ENCODE measurements at regions not wholly inside any gene's neighbourhood (a gene's known extent, or its start where the extent isn't known, plus 50 kb on each side); places are given as distances from the start of the nearest gene placed in this dataset.
"Not testable (repeated sequence)": the region's sequence is repeated elsewhere in the genome, so short reads cannot be mapped to it uniquely, and the experiment has no call there.

DNA sequence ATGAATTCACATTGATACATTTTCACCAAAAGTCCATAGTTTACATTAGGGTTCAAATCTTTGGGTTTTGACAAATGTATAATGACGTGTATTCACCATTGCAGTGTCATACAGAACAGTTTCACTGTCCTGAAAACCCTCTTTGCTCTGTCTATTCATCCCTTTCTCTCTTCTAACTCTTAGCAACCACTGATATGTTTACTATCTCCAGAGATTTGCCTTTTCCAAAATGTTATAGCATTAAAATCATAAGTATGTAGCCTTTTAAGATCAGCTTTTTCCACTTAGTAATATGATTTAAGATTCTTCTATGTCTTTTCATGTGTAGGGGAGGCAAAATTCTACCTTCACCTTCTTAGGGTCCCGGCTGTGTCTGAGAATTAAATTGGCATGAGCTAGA, 203.8 kb downstream of the TPRG1 start:
- Histone ChIP-seq H3K36me3 (ENCODE audit: control insufficient read depth in 4 of 4, insufficient read depth in 3 of 4, low read depth in 1 of 4, low read length in 3 of 4) (no peaks in the 10 kb centered on the region), H3K9ac (ENCODE audit: low read depth in 1 of 2, low read length in 2 of 2) (no peak overlapping the region), H3K27me3 (ENCODE audit: control insufficient read depth in 4 of 4, insufficient read depth in 4 of 4, low read length in 3 of 4) (peaks cover 0 to 2% (median 0%) of the 10 kb centered on the region in 4 donors), H3K27ac (ENCODE audit: low read depth in 1 of 2, low read length in 2 of 2) (no peak overlapping the region), H3K4me1 (ENCODE audit: control insufficient read depth in 4 of 4, insufficient read depth in 4 of 4, low read length in 3 of 4) (no peaks in the 10 kb centered on the region), H3K4me3 (ENCODE audit: low read depth in 1 of 3, low read length in 3 of 3) (no peak overlapping the region), H3K9me3 (ENCODE audit: control insufficient read depth in 4 of 4, low read length in 3 of 4) (peaks cover 2 to 7% (median 3%) of the 10 kb centered on the region in 4 donors)
- TF ChIP-seq RXRA (IDR thresholded peaks at IDR 0.05) (no peak), GABPA (IDR thresholded peaks at IDR 0.05 in 1 of 2, conservative IDR thresholded peaks at IDR 0.05 in 1 of 2) (no peak), HNF4A (conservative IDR thresholded peaks at IDR 0.05) (no peak), SP1 (IDR thresholded peaks at IDR 0.05) (no peak), EGR1 (IDR thresholded peaks at IDR 0.05; ENCODE audit: low read depth in 2 of 2) (no peak)
- TF ChIP-seq, protein P1, sequence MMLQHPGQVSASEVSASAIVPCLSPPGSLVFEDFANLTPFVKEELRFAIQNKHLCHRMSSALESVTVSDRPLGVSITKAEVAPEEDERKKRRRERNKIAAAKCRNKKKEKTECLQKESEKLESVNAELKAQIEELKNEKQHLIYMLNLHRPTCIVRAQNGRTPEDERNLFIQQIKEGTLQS (IDR thresholded peaks at IDR 0.05), result no peak
- WGBS, result 78% methylated on average over 2 of the region's 2 CpGs
- DNase-seq (ENCODE audit: low spot score), result no peak

DNA sequence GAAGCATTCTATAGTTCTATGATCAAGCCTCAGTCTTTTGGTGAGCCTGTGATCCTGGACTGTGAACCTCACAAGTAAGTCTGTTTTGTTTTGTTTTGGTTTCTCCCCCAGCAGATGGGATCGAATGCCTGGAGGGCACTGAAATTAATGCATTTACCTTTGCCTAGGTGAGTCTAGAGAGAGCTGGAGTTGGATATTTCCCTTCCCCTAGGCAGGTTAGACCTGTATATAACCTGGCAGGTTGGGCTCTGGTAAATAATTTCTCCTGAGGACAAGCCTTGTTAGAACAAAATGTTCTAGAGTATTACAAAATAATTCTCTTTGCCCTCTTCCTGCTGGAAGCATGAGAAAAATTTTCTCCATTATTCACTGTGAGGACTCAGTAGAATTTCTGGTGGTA, 211.9 kb downstream of the TPRG1 start:
- H3K4me3 ChIP-seq (ENCODE audit: low read depth in 1 of 3, low read length in 3 of 3), result no peak overlapping the region
- H3K36me3 ChIP-seq (ENCODE audit: control insufficient read depth in 4 of 4, insufficient read depth in 3 of 4, low read depth in 1 of 4, low read length in 3 of 4), result no peaks in the 10 kb centered on the region
- no peaks in the 10 kb centered on the region for H3K9me3 ChIP-seq (ENCODE audit: control insufficient read depth in 4 of 4, low read length in 3 of 4)
- no peak for DNase-seq (ENCODE audit: low spot score)
- TF ChIP-seq GABPA (IDR thresholded peaks at IDR 0.05 in 1 of 2, conservative IDR thresholded peaks at IDR 0.05 in 1 of 2), result no peak
- TF ChIP-seq FOXA1 (IDR thresholded peaks at IDR 0.05), result no peak
- TF ChIP-seq HNF4G (IDR thresholded peaks at IDR 0.05), result no peak
- no peak for TF ChIP-seq CTCF (IDR thresholded peaks at IDR 0.05; ENCODE audit: low read depth, low read length, missing input control)
- no peak for TF ChIP-seq FOXA2 (IDR thresholded peaks at IDR 0.05)
- TF ChIP-seq SP1 (IDR thresholded peaks at IDR 0.05), result no peak
- TF ChIP-seq, protein P2, sequence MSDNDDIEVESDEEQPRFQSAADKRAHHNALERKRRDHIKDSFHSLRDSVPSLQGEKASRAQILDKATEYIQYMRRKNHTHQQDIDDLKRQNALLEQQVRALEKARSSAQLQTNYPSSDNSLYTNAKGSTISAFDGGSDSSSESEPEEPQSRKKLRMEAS (IDR thresholded peaks at IDR 0.05), result no peak
- no peak for TF ChIP-seq RAD21 (IDR thresholded peaks at IDR 0.05)
- no peak overlapping the region for H3K27ac ChIP-seq (ENCODE audit: low read depth in 1 of 2, low read length in 2 of 2)
- no peaks in the 10 kb centered on the region for H3K27me3 ChIP-seq (ENCODE audit: control insufficient read depth in 4 of 4, insufficient read depth in 4 of 4, low read length in 3 of 4)
- WGBS, result 76% methylated on average over 1 of the region's 1 CpG
- H3K4me1 ChIP-seq (ENCODE audit: control insufficient read depth in 4 of 4, insufficient read depth in 4 of 4, low read length in 3 of 4), result peaks cover 0 to 2% (median 0%) of the 10 kb centered on the region in 4 donors
- no peak overlapping the region for H3K9ac ChIP-seq (ENCODE audit: low read depth in 1 of 2, low read length in 2 of 2)

DNA sequence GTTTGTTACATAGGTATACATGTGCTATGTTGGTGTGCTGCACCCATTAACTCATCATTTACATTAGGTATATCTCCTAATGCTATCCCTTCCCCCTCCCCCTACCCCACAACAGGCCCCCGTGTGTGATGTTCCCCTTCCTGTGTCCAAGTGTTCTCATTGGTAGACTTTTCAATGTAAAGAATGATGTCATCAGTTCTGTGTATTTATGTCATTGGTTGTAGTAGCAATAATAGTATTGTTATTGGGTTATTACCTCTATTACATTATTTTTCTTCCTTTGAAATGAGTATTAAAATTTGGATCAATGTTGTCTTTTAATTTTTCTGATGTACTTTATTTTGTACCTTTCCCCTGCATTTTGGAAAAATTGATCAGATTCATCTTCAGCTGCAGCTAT, 214.1 kb downstream of the TPRG1 start:
- not testable (repeated sequence) for DNase-seq (ENCODE audit: low spot score); H3K9ac ChIP-seq (ENCODE audit: low read depth in 1 of 2, low read length in 2 of 2); H3K27ac ChIP-seq (ENCODE audit: low read depth in 1 of 2, low read length in 2 of 2); H3K36me3 ChIP-seq (ENCODE audit: control insufficient read depth in 4 of 4, insufficient read depth in 3 of 4, low read depth in 1 of 4, low read length in 3 of 4); H3K4me3 ChIP-seq (ENCODE audit: low read depth in 1 of 3, low read length in 3 of 3); H3K9me3 ChIP-seq (ENCODE audit: control insufficient read depth in 4 of 4, low read length in 3 of 4); H3K27me3 ChIP-seq (ENCODE audit: control insufficient read depth in 4 of 4, insufficient read depth in 4 of 4, low read length in 3 of 4); H3K4me1 ChIP-seq (ENCODE audit: control insufficient read depth in 4 of 4, insufficient read depth in 4 of 4, low read length in 3 of 4)
- WGBS, result 73% methylated on average over 1 of the region's 1 CpG

- Histone ChIP-seq H3K36me3 (ENCODE audit: control insufficient read depth in 4 of 4, insufficient read depth in 3 of 4, low read depth in 1 of 4, low read length in 3 of 4) (no peaks in the 10 kb centered on the region), H3K27me3 (ENCODE audit: control insufficient read depth in 4 of 4, insufficient read depth in 4 of 4, low read length in 3 of 4) (no peaks in the 10 kb centered on the region), H3K9ac (ENCODE audit: low read depth in 1 of 2, low read length in 2 of 2) (no peak overlapping the region), H3K9me3 (ENCODE audit: control insufficient read depth in 4 of 4, low read length in 3 of 4) (no peaks in the 10 kb centered on the region), H3K4me1 (ENCODE audit: control insufficient read depth in 4 of 4, insufficient read depth in 4 of 4, low read length in 3 of 4) (peaks cover 0 to 2% (median 0%) of the 10 kb centered on the region in 4 donors), H3K4me3 (ENCODE audit: low read depth in 1 of 3, low read length in 3 of 3) (no peak overlapping the region), H3K27ac (ENCODE audit: low read depth in 1 of 2, low read length in 2 of 2) (no peak overlapping the region)
- WGBS, result 89% methylated on average over 3 of the region's 3 CpGs
- DNase-seq (ENCODE audit: low spot score), result no peak
- no peak for TF ChIP-seq TAF1 (conservative IDR thresholded peaks at IDR 0.05)
- TF ChIP-seq SP1 (IDR thresholded peaks at IDR 0.05), result no peak
- TF ChIP-seq FOXA1 (IDR thresholded peaks at IDR 0.05), result no peak
- TF ChIP-seq JUND (IDR thresholded peaks at IDR 0.05), result no peak
- TF ChIP-seq, protein P3, sequence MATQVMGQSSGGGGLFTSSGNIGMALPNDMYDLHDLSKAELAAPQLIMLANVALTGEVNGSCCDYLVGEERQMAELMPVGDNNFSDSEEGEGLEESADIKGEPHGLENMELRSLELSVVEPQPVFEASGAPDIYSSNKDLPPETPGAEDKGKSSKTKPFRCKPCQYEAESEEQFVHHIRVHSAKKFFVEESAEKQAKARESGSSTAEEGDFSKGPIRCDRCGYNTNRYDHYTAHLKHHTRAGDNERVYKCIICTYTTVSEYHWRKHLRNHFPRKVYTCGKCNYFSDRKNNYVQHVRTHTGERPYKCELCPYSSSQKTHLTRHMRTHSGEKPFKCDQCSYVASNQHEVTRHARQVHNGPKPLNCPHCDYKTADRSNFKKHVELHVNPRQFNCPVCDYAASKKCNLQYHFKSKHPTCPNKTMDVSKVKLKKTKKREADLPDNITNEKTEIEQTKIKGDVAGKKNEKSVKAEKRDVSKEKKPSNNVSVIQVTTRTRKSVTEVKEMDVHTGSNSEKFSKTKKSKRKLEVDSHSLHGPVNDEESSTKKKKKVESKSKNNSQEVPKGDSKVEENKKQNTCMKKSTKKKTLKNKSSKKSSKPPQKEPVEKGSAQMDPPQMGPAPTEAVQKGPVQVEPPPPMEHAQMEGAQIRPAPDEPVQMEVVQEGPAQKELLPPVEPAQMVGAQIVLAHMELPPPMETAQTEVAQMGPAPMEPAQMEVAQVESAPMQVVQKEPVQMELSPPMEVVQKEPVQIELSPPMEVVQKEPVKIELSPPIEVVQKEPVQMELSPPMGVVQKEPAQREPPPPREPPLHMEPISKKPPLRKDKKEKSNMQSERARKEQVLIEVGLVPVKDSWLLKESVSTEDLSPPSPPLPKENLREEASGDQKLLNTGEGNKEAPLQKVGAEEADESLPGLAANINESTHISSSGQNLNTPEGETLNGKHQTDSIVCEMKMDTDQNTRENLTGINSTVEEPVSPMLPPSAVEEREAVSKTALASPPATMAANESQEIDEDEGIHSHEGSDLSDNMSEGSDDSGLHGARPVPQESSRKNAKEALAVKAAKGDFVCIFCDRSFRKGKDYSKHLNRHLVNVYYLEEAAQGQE (IDR thresholded peaks at IDR 0.05), result no peak
- TF ChIP-seq CTCF (IDR thresholded peaks at IDR 0.05; ENCODE audit: low read depth, low read length, missing input control), result no peak
- no peak for TF ChIP-seq RAD21 (IDR thresholded peaks at IDR 0.05)
- TF ChIP-seq EGR1 (IDR thresholded peaks at IDR 0.05; ENCODE audit: low read depth in 2 of 2), result no peak
- TF ChIP-seq YY1 (IDR thresholded peaks at IDR 0.05), result no peak
Measured at GRCh38 chr3:189386739-189387138, 215.0 kb downstream of the TPRG1 start.

Data from liver (tissue), 8 donors.